ENCODE measurements at regions not wholly inside any gene's neighbourhood (a gene's known extent, or its start where the extent isn't known, plus 50 kb on each side); places are given as distances from the start of the nearest gene placed in this dataset.

DNA sequence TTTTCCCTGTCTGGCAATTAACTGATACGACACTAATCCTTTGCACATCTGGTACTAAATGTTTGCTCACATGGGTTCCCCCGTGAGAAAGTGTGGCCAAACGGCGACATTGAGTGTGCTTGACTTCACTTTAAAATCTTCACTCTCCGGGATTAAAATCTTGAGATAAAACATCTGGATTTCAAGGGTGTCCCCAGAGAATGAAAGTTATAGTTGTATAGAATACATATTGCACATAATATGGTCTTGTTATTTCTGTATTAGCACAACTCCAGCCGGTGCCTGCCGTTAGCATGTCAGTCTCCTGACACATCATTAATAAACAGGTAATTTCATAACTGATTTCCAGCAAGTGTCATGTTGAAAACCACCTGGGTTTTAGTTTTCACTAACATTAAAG lies 749.0 kb upstream of the SOX9 start:
- Histone ChIP-seq H3K4me1 (ENCODE audit: control insufficient read depth, insufficient read depth, low read length) (no peaks in the 10 kb centered on the region), H3K9me3 (ENCODE audit: control insufficient read depth, low read length) (no peaks in the 10 kb centered on the region), H3K36me3 (ENCODE audit: control insufficient read depth, insufficient read depth, low read length) (no peaks in the 10 kb centered on the region), H3K4me3 (ENCODE audit: insufficient read depth, low read depth, low read length) (no peak overlapping the region), H3K27ac (ENCODE audit: insufficient read depth, low read depth, low read length, poor library complexity, severe bottlenecking) (no peak overlapping the region), H3K27me3 (ENCODE audit: control insufficient read depth, insufficient read depth, low read length, poor library complexity, severe bottlenecking) (no peaks in the 10 kb centered on the region)
- WGBS, 2 experiments = 96 to 98% methylated on average over 7 of the region's 7 CpGs

DNA sequence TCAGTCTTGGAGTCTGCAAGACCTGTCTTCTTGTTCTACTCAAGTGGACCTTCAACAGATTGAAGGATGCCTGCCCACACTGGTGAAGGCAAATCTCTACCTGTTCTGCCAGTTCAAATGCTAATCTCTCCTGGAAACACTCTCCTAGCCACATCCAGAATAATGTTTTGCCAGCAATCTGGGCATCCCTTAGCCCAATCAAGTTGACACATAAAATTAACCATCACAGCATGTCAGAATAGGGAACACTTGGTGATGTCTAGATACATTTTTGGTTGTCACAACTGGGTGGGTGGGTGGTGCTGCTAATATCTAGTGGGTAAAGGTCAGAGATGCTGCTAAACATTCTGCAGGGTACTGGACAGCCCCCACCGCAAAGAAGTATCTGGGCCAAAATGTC lies 744.9 kb upstream of the SOX9 start:
- 97 to 98% methylated on average over 1 of the region's 1 CpG for WGBS, 2 experiments

DNA sequence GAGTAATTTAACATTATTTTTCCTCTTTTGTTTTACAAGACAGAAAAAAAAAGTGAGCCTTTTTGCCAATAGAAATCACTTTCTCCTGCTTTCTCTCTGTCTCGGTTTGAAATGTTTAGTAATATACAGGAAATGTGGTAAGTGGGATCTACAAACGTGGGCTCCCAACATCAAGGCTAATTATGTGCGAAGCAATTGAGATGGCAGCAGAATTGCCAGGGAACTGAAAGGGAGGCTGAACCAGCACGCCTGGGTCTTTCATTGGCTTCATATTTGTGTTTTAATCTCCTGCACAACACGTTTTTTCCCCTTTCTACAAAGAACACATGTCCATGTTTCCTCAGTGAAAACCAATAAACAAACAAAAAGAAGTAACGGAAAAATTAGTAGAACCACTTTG lies 743.9 kb upstream of the SOX9 start:
- no peak overlapping the region for H3K27ac ChIP-seq (ENCODE audit: insufficient read depth, low read depth, low read length, poor library complexity, severe bottlenecking)
- peaks cover 3% of the 10 kb centered on the region for H3K4me1 ChIP-seq (ENCODE audit: control insufficient read depth, insufficient read depth, low read length)
- H3K27me3 ChIP-seq (ENCODE audit: control insufficient read depth, insufficient read depth, low read length, poor library complexity, severe bottlenecking) = no peaks in the 10 kb centered on the region
- H3K36me3 ChIP-seq (ENCODE audit: control insufficient read depth, insufficient read depth, low read length) = no peaks in the 10 kb centered on the region
- H3K4me3 ChIP-seq (ENCODE audit: insufficient read depth, low read depth, low read length) = no peak overlapping the region
- WGBS, 2 experiments = 91 to 94% methylated on average over 6 of the region's 6 CpGs
- no peaks in the 10 kb centered on the region for H3K9me3 ChIP-seq (ENCODE audit: control insufficient read depth, low read length)

More for the DNA sequence above, 744.9 kb upstream of the SOX9 start:
- no peaks in the 10 kb centered on the region for H3K27me3 ChIP-seq (ENCODE audit: control insufficient read depth, insufficient read depth, low read length, poor library complexity, severe bottlenecking)
- H3K4me3 ChIP-seq (ENCODE audit: insufficient read depth, low read depth, low read length) = no peak overlapping the region
- no peak overlapping the region for H3K27ac ChIP-seq (ENCODE audit: insufficient read depth, low read depth, low read length, poor library complexity, severe bottlenecking)
- no peaks in the 10 kb centered on the region for H3K9me3 ChIP-seq (ENCODE audit: control insufficient read depth, low read length)
- H3K36me3 ChIP-seq (ENCODE audit: control insufficient read depth, insufficient read depth, low read length) = no peaks in the 10 kb centered on the region
- peaks cover 3% of the 10 kb centered on the region for H3K4me1 ChIP-seq (ENCODE audit: control insufficient read depth, insufficient read depth, low read length)

DNA sequence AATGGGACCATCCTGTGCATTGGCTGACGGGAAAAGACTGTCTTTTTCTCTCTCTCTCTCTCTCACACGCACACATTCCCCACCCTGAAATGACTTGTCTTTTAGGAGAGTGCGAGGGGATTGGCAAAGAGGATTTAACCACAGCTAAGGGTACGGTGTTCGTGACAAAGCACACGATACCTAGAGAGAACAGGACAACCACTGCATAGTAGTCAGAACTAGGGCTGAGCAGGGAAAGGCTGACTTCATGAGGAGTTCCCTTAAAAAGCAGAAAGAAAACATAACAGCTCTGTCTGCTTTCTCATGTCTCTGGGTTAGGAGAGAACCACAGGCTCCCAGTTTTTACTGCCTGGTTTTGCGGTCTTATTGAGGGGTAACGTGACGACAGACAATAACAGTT lies 742.8 kb upstream of the SOX9 start:
- H3K4me1 ChIP-seq (ENCODE audit: control insufficient read depth, insufficient read depth, low read length) = peaks cover 3% of the 10 kb centered on the region
- WGBS, 2 experiments = 92 to 95% methylated on average over 9 of the region's 9 CpGs
- H3K36me3 ChIP-seq (ENCODE audit: control insufficient read depth, insufficient read depth, low read length) = no peaks in the 10 kb centered on the region
- no peak overlapping the region for H3K27ac ChIP-seq (ENCODE audit: insufficient read depth, low read depth, low read length, poor library complexity, severe bottlenecking)
- H3K4me3 ChIP-seq (ENCODE audit: insufficient read depth, low read depth, low read length) = no peak overlapping the region
- no peaks in the 10 kb centered on the region for H3K9me3 ChIP-seq (ENCODE audit: control insufficient read depth, low read length)
- H3K27me3 ChIP-seq (ENCODE audit: control insufficient read depth, insufficient read depth, low read length, poor library complexity, severe bottlenecking) = no peaks in the 10 kb centered on the region

DNA sequence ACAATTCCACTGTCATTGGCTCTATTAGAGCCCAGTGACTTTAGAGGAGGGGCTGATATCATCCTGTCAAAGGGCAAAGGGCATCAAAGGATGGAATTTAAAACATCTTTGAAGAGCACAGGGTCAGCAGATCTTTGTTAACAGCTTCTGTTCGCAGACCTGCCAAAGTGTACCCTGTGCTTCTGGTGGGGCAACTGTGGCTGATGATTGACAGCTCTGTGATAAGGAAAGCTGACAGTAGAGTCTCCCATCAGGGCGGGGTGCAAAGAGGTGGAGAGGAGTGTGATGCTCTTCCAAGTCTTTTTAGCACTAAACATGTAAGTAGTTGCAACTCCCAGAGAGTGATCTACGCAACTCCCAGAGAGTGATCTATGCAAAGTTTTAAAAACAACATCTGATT lies 742.1 kb upstream of the SOX9 start:
- no peaks in the 10 kb centered on the region for H3K36me3 ChIP-seq (ENCODE audit: control insufficient read depth, insufficient read depth, low read length)
- H3K4me1 ChIP-seq (ENCODE audit: control insufficient read depth, insufficient read depth, low read length) = peaks cover 3% of the 10 kb centered on the region
- no peak overlapping the region for H3K27ac ChIP-seq (ENCODE audit: insufficient read depth, low read depth, low read length, poor library complexity, severe bottlenecking)
- H3K27me3 ChIP-seq (ENCODE audit: control insufficient read depth, insufficient read depth, low read length, poor library complexity, severe bottlenecking) = no peaks in the 10 kb centered on the region
- H3K4me3 ChIP-seq (ENCODE audit: insufficient read depth, low read depth, low read length) = no peak overlapping the region
- no peaks in the 10 kb centered on the region for H3K9me3 ChIP-seq (ENCODE audit: control insufficient read depth, low read length)
- WGBS, 2 experiments = 87 to 88% methylated on average over 2 of the region's 3 CpGs

DNA sequence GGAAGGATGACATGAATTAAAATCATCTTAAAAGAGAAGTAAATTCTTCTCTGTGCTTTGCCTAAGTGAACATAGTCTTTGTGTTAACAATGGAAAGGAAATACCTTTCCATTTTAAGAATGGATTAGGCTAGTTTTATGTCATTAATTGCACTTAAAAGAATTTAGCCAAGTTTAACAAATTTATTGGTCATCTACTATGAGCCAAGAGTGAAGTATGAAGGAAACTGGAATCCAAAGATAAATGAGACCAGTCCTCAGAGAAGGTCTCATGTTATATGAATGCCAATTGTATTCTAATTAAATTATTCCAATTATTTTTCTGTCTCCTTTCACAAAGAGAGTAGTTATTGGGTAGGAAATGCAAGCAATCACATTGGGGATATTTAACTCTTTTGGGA lies 741.3 kb upstream of the SOX9 start:
- H3K36me3 ChIP-seq (ENCODE audit: control insufficient read depth, insufficient read depth, low read length) = no peaks in the 10 kb centered on the region
- H3K27me3 ChIP-seq (ENCODE audit: control insufficient read depth, insufficient read depth, low read length, poor library complexity, severe bottlenecking) = no peaks in the 10 kb centered on the region
- H3K4me1 ChIP-seq (ENCODE audit: control insufficient read depth, insufficient read depth, low read length) = peaks cover 3% of the 10 kb centered on the region
- H3K4me3 ChIP-seq (ENCODE audit: insufficient read depth, low read depth, low read length) = no peak overlapping the region
- no peaks in the 10 kb centered on the region for H3K9me3 ChIP-seq (ENCODE audit: control insufficient read depth, low read length)
- no peak overlapping the region for H3K27ac ChIP-seq (ENCODE audit: insufficient read depth, low read depth, low read length, poor library complexity, severe bottlenecking)

DNA sequence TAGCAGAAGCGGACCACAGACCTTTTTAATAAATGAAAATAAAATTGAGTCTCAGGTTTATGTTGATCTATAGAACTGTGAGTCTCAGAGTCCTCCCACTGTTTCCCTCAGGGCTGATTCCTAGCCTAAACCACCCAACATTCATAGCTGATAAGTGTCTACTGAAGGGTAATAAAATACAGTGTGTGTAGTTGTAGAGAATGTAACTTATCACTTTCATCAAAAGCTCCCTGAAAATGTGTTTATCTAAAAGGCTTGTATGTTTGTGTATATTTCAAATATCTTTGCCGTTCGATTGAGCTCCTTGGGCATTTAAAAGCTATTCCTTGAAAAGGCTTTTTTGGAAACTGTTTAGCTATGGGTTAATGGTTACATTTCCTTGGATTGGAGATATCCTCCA lies 740.3 kb upstream of the SOX9 start:
- Histone ChIP-seq H3K4me1 (ENCODE audit: control insufficient read depth, insufficient read depth, low read length) (peaks cover 3% of the 10 kb centered on the region), H3K36me3 (ENCODE audit: control insufficient read depth, insufficient read depth, low read length) (no peaks in the 10 kb centered on the region), H3K27me3 (ENCODE audit: control insufficient read depth, insufficient read depth, low read length, poor library complexity, severe bottlenecking) (no peaks in the 10 kb centered on the region), H3K27ac (ENCODE audit: insufficient read depth, low read depth, low read length, poor library complexity, severe bottlenecking) (no peak overlapping the region), H3K4me3 (ENCODE audit: insufficient read depth, low read depth, low read length) (no peak overlapping the region), H3K9me3 (ENCODE audit: control insufficient read depth, low read length) (no peaks in the 10 kb centered on the region)
- 95 to 100% methylated on average over 2 to 3 of the region's 3 CpGs for WGBS, 2 experiments

DNA sequence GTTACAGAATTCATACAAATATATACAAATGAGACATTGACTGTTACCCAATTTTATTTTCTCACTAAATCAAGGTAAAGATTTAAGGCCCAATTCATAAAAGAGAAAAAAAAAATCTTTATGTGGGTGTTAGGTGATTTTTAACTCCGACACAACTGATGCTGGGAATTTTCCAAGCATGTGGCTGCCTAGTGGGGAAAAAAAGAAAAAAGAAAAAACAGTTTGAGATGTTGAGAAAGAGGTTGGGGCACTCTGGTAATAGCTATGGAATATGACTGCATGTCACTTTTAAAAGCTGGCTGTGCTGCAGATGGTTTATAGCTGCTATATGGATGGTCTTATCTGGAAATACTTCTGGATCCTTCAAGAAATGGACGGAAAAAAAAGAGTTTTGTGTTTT lies 739.9 kb upstream of the SOX9 start:
- H3K4me1 ChIP-seq (ENCODE audit: control insufficient read depth, insufficient read depth, low read length) = peaks cover 3% of the 10 kb centered on the region
- H3K27me3 ChIP-seq (ENCODE audit: control insufficient read depth, insufficient read depth, low read length, poor library complexity, severe bottlenecking) = no peaks in the 10 kb centered on the region
- no peaks in the 10 kb centered on the region for H3K9me3 ChIP-seq (ENCODE audit: control insufficient read depth, low read length)
- H3K36me3 ChIP-seq (ENCODE audit: control insufficient read depth, insufficient read depth, low read length) = no peaks in the 10 kb centered on the region
- H3K4me3 ChIP-seq (ENCODE audit: insufficient read depth, low read depth, low read length) = no peak overlapping the region
- 91 to 93% methylated on average over 2 of the region's 2 CpGs for WGBS, 2 experiments
- no peak overlapping the region for H3K27ac ChIP-seq (ENCODE audit: insufficient read depth, low read depth, low read length, poor library complexity, severe bottlenecking)

DNA sequence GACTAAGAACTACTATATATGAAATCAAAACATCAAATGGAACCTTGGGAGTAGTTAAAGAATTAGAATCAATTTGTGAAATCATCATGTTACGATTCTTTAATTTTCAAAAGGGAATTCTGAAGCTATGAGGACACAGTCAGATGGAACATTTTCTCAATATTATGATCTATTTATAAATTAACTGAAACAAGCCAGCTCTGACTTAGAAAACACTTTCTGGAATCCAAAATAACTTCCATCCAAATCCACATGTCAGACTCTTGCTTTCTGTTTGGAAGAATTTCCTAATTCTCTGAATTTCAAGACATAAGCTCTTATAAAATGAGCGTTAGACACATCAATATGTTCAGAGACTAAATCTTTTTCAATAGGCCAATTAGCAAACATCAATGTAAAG lies 737.7 kb upstream of the SOX9 start:
- Histone ChIP-seq H3K4me3 (ENCODE audit: insufficient read depth, low read depth, low read length) (no peak overlapping the region), H3K9me3 (ENCODE audit: control insufficient read depth, low read length) (no peaks in the 10 kb centered on the region), H3K27me3 (ENCODE audit: control insufficient read depth, insufficient read depth, low read length, poor library complexity, severe bottlenecking) (no peaks in the 10 kb centered on the region), H3K4me1 (ENCODE audit: control insufficient read depth, insufficient read depth, low read length) (peaks cover 3% of the 10 kb centered on the region), H3K27ac (ENCODE audit: insufficient read depth, low read depth, low read length, poor library complexity, severe bottlenecking) (no peak overlapping the region), H3K36me3 (ENCODE audit: control insufficient read depth, insufficient read depth, low read length) (no peaks in the 10 kb centered on the region)
- WGBS, 2 experiments = 100% methylated on average over 1 to 2 of the region's 2 CpGs

DNA sequence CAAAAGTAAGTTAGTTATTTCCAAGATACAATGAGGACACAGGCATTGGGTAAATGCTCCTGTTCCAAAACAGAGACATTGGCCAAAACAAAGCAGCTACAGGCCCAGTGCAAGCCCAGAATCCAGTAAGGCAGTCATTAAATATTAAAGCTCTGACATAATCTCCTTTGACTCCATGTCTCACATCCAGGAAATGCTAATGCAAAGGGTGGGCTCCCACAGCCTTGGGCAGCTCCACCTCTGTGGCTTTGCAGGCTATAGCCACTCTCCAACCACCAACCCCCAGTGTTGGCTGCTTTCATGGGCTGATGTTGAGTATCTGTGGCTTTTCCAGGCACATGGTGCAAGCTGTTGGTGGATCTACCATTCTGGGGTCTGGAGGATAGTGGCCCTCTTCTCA lies 733.4 kb upstream of the SOX9 start:
- Histone ChIP-seq H3K27me3 (ENCODE audit: control insufficient read depth, insufficient read depth, low read length, poor library complexity, severe bottlenecking) (no peaks in the 10 kb centered on the region), H3K4me3 (ENCODE audit: insufficient read depth, low read depth, low read length) (no peak overlapping the region), H3K36me3 (ENCODE audit: control insufficient read depth, insufficient read depth, low read length) (no peaks in the 10 kb centered on the region), H3K27ac (ENCODE audit: insufficient read depth, low read depth, low read length, poor library complexity, severe bottlenecking) (no peak overlapping the region), H3K9me3 (ENCODE audit: control insufficient read depth, low read length) (no peaks in the 10 kb centered on the region), H3K4me1 (ENCODE audit: control insufficient read depth, insufficient read depth, low read length) (no peaks in the 10 kb centered on the region)

Data from ectodermal cell (in vitro differentiated cells).